ENCODE measurements at regions not wholly inside any gene's neighbourhood (a gene's known extent, or its start where the extent isn't known, plus 50 kb on each side); places are given as distances from the start of the nearest gene placed in this dataset.

GRCh38 chr5:107744418-107745330 is 73.9 kb upstream of the EFNA5 start:
- TF ChIP-seq, protein P1, sequence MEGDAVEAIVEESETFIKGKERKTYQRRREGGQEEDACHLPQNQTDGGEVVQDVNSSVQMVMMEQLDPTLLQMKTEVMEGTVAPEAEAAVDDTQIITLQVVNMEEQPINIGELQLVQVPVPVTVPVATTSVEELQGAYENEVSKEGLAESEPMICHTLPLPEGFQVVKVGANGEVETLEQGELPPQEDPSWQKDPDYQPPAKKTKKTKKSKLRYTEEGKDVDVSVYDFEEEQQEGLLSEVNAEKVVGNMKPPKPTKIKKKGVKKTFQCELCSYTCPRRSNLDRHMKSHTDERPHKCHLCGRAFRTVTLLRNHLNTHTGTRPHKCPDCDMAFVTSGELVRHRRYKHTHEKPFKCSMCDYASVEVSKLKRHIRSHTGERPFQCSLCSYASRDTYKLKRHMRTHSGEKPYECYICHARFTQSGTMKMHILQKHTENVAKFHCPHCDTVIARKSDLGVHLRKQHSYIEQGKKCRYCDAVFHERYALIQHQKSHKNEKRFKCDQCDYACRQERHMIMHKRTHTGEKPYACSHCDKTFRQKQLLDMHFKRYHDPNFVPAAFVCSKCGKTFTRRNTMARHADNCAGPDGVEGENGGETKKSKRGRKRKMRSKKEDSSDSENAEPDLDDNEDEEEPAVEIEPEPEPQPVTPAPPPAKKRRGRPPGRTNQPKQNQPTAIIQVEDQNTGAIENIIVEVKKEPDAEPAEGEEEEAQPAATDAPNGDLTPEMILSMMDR (IDR thresholded peaks at IDR 0.05), result no peak
- no peak for TF ChIP-seq POLR2A (IDR thresholded peaks at IDR 0.05)
